ENCODE measurements at regions not wholly inside any gene's neighbourhood (a gene's known extent, or its start where the extent isn't known, plus 50 kb on each side); places are given as distances from the start of the nearest gene placed in this dataset.
A peak's percentile ranks its signal among the peaks of the same experiment; 100 is the strongest.

DNA sequence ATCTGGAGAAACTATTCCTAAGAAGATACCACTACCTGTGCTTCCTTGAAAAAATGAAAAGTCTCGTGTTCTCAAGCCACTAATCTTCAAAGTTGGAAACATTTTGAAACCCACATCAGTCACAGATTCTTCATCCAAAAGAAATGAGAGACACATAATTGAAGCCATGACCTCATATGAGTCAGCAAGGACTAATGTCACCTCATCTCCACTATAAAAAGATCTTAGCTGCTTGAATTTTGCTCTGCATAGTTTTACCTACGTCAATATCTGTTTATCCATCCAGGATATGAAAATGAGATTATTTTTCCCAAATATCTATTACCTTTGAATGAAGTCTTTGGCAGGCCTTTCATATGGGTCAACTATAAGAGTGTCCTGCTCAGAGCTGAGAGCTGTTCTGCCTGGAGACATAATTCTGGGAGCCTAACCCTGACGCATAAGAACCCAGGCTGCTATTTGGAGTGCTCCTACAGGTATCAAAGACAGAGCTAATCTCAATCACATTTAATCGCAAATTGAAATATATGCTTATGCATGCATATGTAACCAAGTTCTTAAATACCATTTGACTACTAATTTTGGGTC is 312.5 kb upstream of the PKN2 start:
- TF ChIP-seq, protein P1, sequence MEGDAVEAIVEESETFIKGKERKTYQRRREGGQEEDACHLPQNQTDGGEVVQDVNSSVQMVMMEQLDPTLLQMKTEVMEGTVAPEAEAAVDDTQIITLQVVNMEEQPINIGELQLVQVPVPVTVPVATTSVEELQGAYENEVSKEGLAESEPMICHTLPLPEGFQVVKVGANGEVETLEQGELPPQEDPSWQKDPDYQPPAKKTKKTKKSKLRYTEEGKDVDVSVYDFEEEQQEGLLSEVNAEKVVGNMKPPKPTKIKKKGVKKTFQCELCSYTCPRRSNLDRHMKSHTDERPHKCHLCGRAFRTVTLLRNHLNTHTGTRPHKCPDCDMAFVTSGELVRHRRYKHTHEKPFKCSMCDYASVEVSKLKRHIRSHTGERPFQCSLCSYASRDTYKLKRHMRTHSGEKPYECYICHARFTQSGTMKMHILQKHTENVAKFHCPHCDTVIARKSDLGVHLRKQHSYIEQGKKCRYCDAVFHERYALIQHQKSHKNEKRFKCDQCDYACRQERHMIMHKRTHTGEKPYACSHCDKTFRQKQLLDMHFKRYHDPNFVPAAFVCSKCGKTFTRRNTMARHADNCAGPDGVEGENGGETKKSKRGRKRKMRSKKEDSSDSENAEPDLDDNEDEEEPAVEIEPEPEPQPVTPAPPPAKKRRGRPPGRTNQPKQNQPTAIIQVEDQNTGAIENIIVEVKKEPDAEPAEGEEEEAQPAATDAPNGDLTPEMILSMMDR (conservative IDR thresholded peaks at IDR 0.05; ENCODE audit: low read depth, low read length): no peak
- no peak overlapping the region for H3K4me3 ChIP-seq (ENCODE audit: low read depth, low read length)
- DNase-seq (ENCODE audit: low read depth): no peak

DNA sequence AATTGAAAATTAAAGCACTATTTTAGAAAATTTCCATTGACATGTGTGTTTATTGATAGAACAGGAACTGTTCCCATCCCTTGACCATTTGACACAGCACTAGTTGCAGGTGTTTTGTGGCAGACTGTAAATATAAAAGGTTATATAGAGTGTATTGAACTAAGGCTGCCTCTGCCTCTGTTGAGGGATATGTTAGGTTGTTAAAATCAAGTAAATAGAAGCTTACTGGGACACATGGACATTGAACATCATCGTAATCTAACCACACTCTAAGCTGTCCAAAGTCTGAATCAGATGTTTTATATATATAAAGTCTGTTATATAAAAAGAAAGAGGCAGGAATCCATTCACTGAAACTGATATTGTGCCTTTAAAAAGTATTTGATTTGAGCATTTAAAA is 308.1 kb upstream of the PKN2 start:
- TF ChIP-seq, protein P1 (conservative IDR thresholded peaks at IDR 0.05; ENCODE audit: low read depth, low read length): no peak
- no peak for DNase-seq (ENCODE audit: low read depth)
- H3K4me3 ChIP-seq (ENCODE audit: low read depth, low read length): no peak overlapping the region

DNA sequence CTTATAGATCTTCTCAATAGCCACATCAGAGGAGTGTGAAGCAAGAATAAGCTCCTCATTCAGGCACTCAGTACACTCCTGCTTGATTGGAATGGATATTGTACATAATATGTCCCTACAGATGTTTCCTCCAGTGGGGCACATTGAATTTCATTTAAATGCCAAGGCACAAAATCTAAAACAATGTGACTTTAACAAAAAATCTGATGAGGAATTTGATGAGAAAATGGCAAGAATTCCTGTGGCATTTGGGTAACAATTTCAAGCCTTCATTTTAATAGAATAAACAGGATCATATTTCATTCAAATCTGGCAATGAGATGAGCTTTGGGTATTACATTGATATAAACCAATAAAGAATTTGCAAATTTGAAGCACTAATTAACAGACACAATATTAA is 307.7 kb upstream of the PKN2 start:
- TF ChIP-seq, protein P1 (conservative IDR thresholded peaks at IDR 0.05; ENCODE audit: low read depth, low read length): no peak
- no peak for DNase-seq (ENCODE audit: low read depth)
- no peak overlapping the region for H3K4me3 ChIP-seq (ENCODE audit: low read depth, low read length)

DNA sequence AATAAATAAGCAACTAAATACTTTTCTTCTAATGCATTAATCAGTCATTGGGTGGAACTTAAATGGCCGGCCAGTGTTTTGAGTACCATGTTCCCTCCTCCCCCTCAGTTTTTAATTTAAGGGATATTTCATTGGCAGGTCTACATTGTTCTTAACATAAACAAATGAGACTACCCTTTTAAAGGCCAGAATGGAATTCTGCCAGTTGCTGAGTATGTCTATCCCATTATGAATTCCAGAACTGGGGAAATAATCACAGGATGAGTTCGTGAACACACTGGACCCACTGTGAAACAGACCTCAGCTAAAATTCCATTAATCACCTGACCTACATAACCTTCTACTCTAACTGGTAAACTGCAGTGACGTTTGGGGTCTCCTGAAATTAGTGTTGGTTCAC is 305.5 kb upstream of the PKN2 start:
- TF ChIP-seq, protein P1 (conservative IDR thresholded peaks at IDR 0.05; ENCODE audit: low read depth, low read length): no peak
- DNase-seq (ENCODE audit: low read depth): no peak
- H3K4me3 ChIP-seq (ENCODE audit: low read depth, low read length): no peak overlapping the region

DNA sequence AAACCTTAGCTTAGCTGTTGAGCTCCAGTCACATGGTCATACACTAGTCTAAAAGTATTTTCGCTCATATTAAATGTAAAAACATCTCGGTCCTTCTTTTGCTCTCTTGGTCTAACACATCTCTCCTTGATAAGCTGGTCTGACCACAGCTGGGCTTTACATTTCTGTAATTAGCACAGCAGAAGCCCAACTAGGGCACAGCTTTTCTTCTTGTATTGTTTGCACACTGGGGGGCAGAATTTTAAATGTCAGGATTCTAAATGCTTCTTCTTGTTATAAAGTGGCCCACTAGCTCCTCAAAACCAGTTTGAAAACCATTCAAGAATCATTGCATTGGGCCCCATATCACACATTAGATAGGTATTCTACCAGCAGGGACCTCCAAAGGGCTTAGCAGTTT is 289.1 kb upstream of the PKN2 start:
- H3K4me3 ChIP-seq (ENCODE audit: low read depth, low read length): no peak overlapping the region
- TF ChIP-seq, protein P1 (conservative IDR thresholded peaks at IDR 0.05; ENCODE audit: low read depth, low read length): peak; percentile 20
- DNase-seq (ENCODE audit: low read depth): no peak

DNA sequence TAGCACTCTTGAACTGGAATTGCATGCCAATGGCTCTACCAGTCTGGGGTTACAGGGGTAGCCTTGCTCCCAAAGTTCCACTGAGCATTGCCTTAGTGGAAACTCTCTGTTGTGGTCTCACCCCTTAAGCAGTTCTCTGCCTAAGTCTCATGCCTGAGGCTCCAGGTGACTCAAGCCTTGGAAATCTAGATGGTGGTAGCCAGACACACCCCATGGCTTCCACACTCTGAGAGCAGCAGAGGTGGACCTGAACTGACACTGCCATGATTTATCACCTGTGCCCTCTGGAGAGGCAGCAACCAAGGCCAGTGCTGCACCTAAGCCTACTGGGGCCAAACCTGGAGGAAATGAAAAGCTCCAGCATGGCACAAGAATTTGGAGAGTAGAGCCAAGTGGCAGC is 285.7 kb upstream of the PKN2 start:
- DNase-seq (ENCODE audit: low read depth): no peak
- TF ChIP-seq, protein P1 (conservative IDR thresholded peaks at IDR 0.05; ENCODE audit: low read depth, low read length): no peak

DNA sequence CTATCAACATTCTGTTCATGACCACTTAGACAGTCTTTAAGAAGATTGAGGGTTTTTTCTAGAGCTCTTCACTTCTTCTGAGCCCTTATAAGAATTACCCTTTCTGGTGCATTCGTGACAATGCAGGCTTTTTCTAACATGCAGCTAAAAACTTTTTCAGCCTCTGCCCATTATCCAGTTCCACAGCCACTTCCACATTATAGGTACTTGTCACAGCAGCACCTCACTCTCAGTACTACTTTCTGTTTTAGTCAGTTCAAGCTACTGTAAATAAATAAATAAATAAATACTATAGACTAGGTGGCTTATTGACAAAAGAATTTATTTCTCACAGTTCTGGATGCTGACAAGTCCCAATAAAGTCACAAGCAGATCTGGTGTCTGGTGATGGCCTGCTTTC is 284.4 kb upstream of the PKN2 start:
- TF ChIP-seq, protein P1 (conservative IDR thresholded peaks at IDR 0.05; ENCODE audit: low read depth, low read length): no peak
- DNase-seq (ENCODE audit: low read depth): no peak
- H3K4me3 ChIP-seq (ENCODE audit: low read depth, low read length): no peak overlapping the region

More for the DNA sequence above, 285.7 kb upstream of the PKN2 start:
- H3K4me3 ChIP-seq (ENCODE audit: low read depth, low read length): no peak overlapping the region
